Inflammatory macrophage treated with lipopolysaccharide for 1 hour (primary cell): ENCODE measurements at regions not wholly inside any gene's neighbourhood (a gene's known extent, or its start where the extent isn't known, plus 50 kb on each side); places are given as distances from the start of the nearest gene placed in this dataset.
A peak's percentile ranks its signal among the peaks of the same experiment; 100 is the strongest.
"Not testable (repeated sequence)": the region's sequence is repeated elsewhere in the genome, so short reads cannot be mapped to it uniquely, and the experiment has no call there.

Source experiments
- DNase-seq, 2 donors: peaks; one replicate each; pipeline ENCODE4 v3.0.0-alpha.2; 2020 to 2022

GRCh38 chr4:173091362-173091761 lies 77.2 kb upstream of the GALNT7 start:
- no peak for DNase-seq

GRCh38 chr4:173091958-173092357 lies 76.7 kb upstream of the GALNT7 start:
- no peak for DNase-seq

GRCh38 chr4:173093361-173093760 lies 75.2 kb upstream of the GALNT7 start:
- DNase-seq: no peak

- DNase-seq: no peak
Measured at GRCh38 chr4:173094739-173095421, 73.7 kb upstream of the GALNT7 start.

- not testable (repeated sequence) for DNase-seq
Measured at GRCh38 chr4:173099447-173099846, 69.2 kb upstream of the GALNT7 start.

GRCh38 chr4:173111031-173111430 lies 57.6 kb upstream of the GALNT7 start:
- DNase-seq: no peak

- peak; percentile 59 to 79 for DNase-seq
Measured at GRCh38 chr4:173117430-173117829, 51.2 kb upstream of the GALNT7 start.
